Thyroid gland (tissue), 4 donors: ENCODE measurements at regions not wholly inside any gene's neighbourhood (a gene's known extent, or its start where the extent isn't known, plus 50 kb on each side); places are given as distances from the start of the nearest gene placed in this dataset.

ENCODE experiments used
- CTCF ChIP-seq, 6 experiments: fragments of 200-600 bp in 3 of 6; fragments of 450-650 bp in 3 of 6; sonication (generic) in 3 of 6; IDR thresholded peaks; one replicate each; pipeline ENCODE4 v1.5.1; 2016 to 2019; ENCODE audit warnings: antibody characterized with exemption in 6 of 6, mild to moderate bottlenecking in 2 of 6, inconsistent platforms in 1 of 6, moderate library complexity in 1 of 6
- POLR2A ChIP-seq, 2 donors: fragments of 450-650 bp; IDR thresholded peaks; one replicate each; pipeline ENCODE4 v1.6.1; 2017; ENCODE audit warnings: antibody characterized with exemption in 2 of 2, mild to moderate bottlenecking in 2 of 2, moderate library complexity in 1 of 2

GRCh38 chr3:140821493-140821892 is 120.1 kb upstream of the SLC25A36 start:
- no peak for TF ChIP-seq POLR2A (IDR thresholded peaks at IDR 0.05)
- no peak for TF ChIP-seq CTCF (IDR thresholded peaks at IDR 0.05)
